Neural cell (in vitro differentiated cells): ENCODE measurements at regions not wholly inside any gene's neighbourhood (a gene's known extent, or its start where the extent isn't known, plus 50 kb on each side); places are given as distances from the start of the nearest gene placed in this dataset.

Experiments used
- H2AFZ ChIP-seq: fragments of 200-600, 300-800 bp; sonication (generic), shearing (Covaris generic); 2 replicates; pipeline ENCODE4 v1.6.0; 2014; ENCODE audit warnings: low read depth, mild to moderate bottlenecking, antibody characterized with exemption, low read length, moderate library complexity
- H3F3A ChIP-seq: fragments of 200-600 bp; shearing (Covaris generic); 2 replicates; pipeline ENCODE4 v1.6.1; 2016; ENCODE audit warnings: mild to moderate bottlenecking, moderate library complexity, mixed read lengths, antibody characterized with exemption, low read length; ENCODE audit not compliant: insufficient read depth, poor library complexity, severe bottlenecking
- H3K27ac ChIP-seq: fragments of 200-600, 300-800 bp; sonication (generic), shearing (Covaris generic); 2 replicates; pipeline ENCODE4 v1.5.1; 2014; ENCODE audit warnings: mild to moderate bottlenecking, low read length, moderate library complexity
- H3K27me3 ChIP-seq: fragments of 300-800, 200-600 bp; sonication (generic), shearing (Covaris generic); 2 replicates; pipeline ENCODE4 v1.6.0; 2014; ENCODE audit warnings: mild to moderate bottlenecking, low read depth, low read length, moderate library complexity; ENCODE audit not compliant: insufficient read depth
- H3K36me3 ChIP-seq: fragments of 300-800, 200-600 bp; sonication (generic), shearing (Covaris generic); 2 replicates; pipeline ENCODE4 v1.5.1; 2014; ENCODE audit warnings: mild to moderate bottlenecking, antibody characterized with exemption, low read length, moderate library complexity; ENCODE audit not compliant: insufficient read depth
- H3K4me2 ChIP-seq: fragments of 300-800, 200-600 bp; sonication (generic), shearing (Covaris generic); 2 replicates; pipeline ENCODE4 v1.6.0; 2014; ENCODE audit warnings: mild to moderate bottlenecking, low read length
- H3K4me3 ChIP-seq: fragments of 300-800, 200-600 bp; sonication (generic), shearing (Covaris generic); 2 replicates; pipeline ENCODE4 v1.5.1; 2014; ENCODE audit warnings: mild to moderate bottlenecking, low read length, moderate library complexity
- H3K79me2 ChIP-seq: fragments of 200-600 bp; shearing (Covaris generic); replicated peaks from 2 replicates; pipeline ENCODE4 v1.6.0; 2014; ENCODE audit warnings: mild to moderate bottlenecking, low read length, moderate library complexity; ENCODE audit not compliant: insufficient read depth
- H3K9ac ChIP-seq: fragments of 300-800, 200-600 bp; sonication (generic), shearing (Covaris generic); 2 replicates; pipeline ENCODE4 v1.6.1; 2016; ENCODE audit warnings: mild to moderate bottlenecking, low read length, mixed read lengths
- H3K9me2 ChIP-seq: fragments of 200-600 bp; shearing (Covaris generic); 2 replicates; pipeline ENCODE4 v1.6.1; 2016; ENCODE audit warnings: mild to moderate bottlenecking, low read length, mixed read lengths; ENCODE audit not compliant: insufficient read depth
- H3K9me3 ChIP-seq: fragments of 200-600, 300-800 bp; sonication (generic), shearing (Covaris generic); 2 replicates; pipeline ENCODE4 v1.6.1; 2016; ENCODE audit warnings: mild to moderate bottlenecking, mixed run types, low read length, moderate library complexity, mixed read lengths
- H4K20me1 ChIP-seq: fragments of 200-600 bp; shearing (Covaris generic); 2 replicates; pipeline ENCODE4 v1.6.1; 2016; ENCODE audit warnings: mild to moderate bottlenecking, mixed run types; ENCODE audit not compliant: insufficient read depth
- EP300 ChIP-seq: fragments of 450-650 bp; conservative IDR thresholded peaks from 2 replicates; pipeline ENCODE4 v1.6.1; 2014; ENCODE audit warnings: antibody characterized with exemption, mild to moderate bottlenecking, moderate library complexity; ENCODE audit not compliant: poor library complexity, severe bottlenecking
- EZH2 ChIP-seq: fragments of 200-600, 300-800 bp; shearing (Covaris generic), sonication (generic); IDR thresholded peaks from 2 replicates; pipeline ENCODE4 v1.6.1; 2014; ENCODE audit warnings: antibody characterized with exemption, low read length, borderline replicate concordance, mild to moderate bottlenecking; ENCODE audit not compliant: insufficient read depth, poor library complexity, severe bottlenecking
- MXI1 ChIP-seq: fragments of 450-650 bp; conservative IDR thresholded peaks from 2 replicates; pipeline ENCODE4 v1.6.1; 2014; ENCODE audit warnings: antibody characterized with exemption, mild to moderate bottlenecking; ENCODE audit not compliant: poor library complexity, severe bottlenecking
- POLR2AphosphoS5 ChIP-seq: IDR thresholded peaks from 2 replicates; pipeline ENCODE4 v1.6.1; 2012
- RAD21 ChIP-seq: fragments of 450-650 bp; conservative IDR thresholded peaks from 2 replicates; pipeline ENCODE4 v1.6.1; 2014; ENCODE audit warnings: antibody characterized with exemption, mild to moderate bottlenecking, moderate library complexity
- SMC3 ChIP-seq: fragments of 450-650 bp; conservative IDR thresholded peaks from 2 replicates; pipeline ENCODE4 v1.6.1; 2014; ENCODE audit warnings: antibody characterized with exemption, mild to moderate bottlenecking, moderate library complexity; ENCODE audit not compliant: poor library complexity
- TAF1 ChIP-seq: IDR thresholded peaks from 2 replicates; pipeline ENCODE4 v1.6.1; 2012; ENCODE audit warnings: low read depth
- TF ChIP-seq, protein P1 (sequence below): IDR thresholded peaks from 2 replicates; pipeline ENCODE4 v1.6.1; 2012; ENCODE audit warnings: borderline replicate concordance
- TF ChIP-seq, protein P2 (sequence below): fragments of 450-650 bp; IDR thresholded peaks from 2 replicates; pipeline ENCODE4 v1.5.1; 2014; ENCODE audit warnings: antibody characterized with exemption, mild to moderate bottlenecking, moderate library complexity; ENCODE audit not compliant: poor library complexity, severe bottlenecking

DNA sequence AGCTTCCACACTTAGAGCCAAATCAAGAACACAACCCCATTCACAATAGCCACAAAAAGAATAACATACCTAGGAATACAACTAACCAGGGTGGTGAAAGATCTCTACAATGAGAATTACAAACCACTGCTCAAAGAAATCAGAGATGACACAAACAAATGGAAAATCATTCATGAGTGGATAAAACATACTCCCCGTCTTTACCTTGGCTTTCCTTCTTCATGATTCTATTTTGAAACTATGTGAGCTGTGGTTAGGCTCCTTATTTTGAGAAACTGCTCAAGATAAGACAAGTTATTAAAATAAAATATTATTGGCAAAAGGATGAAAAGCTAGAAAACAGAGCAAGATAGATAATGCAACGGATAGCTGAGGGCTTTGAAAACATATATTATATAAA lies 598.1 kb upstream of the FAT1 start:
- Histone ChIP-seq H3K9ac (no peak overlapping the region), H3F3A (no peaks in the 10 kb centered on the region), H3K4me3 (no peak overlapping the region), H3K27me3 (no peaks in the 10 kb centered on the region), H3K4me2 (no peak overlapping the region), H3K27ac (no peak overlapping the region), H3K9me2 (no peaks in the 10 kb centered on the region), H2AFZ (no peak overlapping the region), H3K79me2 (no peaks in the 10 kb centered on the region), H4K20me1 (no peaks in the 10 kb centered on the region), H3K9me3 (no peaks in the 10 kb centered on the region), H3K36me3 (no peaks in the 10 kb centered on the region)
- TF ChIP-seq SMC3 (no peak), EP300 (no peak), TAF1 (no peak)
- TF ChIP-seq, protein P1, sequence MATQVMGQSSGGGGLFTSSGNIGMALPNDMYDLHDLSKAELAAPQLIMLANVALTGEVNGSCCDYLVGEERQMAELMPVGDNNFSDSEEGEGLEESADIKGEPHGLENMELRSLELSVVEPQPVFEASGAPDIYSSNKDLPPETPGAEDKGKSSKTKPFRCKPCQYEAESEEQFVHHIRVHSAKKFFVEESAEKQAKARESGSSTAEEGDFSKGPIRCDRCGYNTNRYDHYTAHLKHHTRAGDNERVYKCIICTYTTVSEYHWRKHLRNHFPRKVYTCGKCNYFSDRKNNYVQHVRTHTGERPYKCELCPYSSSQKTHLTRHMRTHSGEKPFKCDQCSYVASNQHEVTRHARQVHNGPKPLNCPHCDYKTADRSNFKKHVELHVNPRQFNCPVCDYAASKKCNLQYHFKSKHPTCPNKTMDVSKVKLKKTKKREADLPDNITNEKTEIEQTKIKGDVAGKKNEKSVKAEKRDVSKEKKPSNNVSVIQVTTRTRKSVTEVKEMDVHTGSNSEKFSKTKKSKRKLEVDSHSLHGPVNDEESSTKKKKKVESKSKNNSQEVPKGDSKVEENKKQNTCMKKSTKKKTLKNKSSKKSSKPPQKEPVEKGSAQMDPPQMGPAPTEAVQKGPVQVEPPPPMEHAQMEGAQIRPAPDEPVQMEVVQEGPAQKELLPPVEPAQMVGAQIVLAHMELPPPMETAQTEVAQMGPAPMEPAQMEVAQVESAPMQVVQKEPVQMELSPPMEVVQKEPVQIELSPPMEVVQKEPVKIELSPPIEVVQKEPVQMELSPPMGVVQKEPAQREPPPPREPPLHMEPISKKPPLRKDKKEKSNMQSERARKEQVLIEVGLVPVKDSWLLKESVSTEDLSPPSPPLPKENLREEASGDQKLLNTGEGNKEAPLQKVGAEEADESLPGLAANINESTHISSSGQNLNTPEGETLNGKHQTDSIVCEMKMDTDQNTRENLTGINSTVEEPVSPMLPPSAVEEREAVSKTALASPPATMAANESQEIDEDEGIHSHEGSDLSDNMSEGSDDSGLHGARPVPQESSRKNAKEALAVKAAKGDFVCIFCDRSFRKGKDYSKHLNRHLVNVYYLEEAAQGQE = no peak

DNA sequence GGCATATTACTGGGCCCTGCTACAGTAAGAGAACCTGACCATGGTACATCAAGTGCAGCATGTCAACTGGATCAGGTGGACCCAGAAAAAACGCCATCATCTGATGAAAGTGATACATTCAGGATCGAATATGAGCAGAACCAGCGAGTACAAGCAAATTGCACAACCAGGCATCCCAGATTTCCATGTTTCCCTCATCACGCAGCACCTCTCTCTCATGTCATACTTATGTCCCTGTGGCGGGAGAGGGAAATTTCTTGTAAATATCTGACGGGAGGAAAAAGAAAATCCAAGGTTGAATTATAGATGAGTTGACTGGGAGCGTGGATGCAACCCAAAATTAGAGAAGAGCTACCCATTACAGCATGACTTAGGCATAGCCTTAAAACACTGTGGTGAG lies 608.5 kb upstream of the FAT1 start:
- TF ChIP-seq TAF1 (no peak), EZH2 (no peak), SMC3 (no peak), RAD21 (no peak), MXI1 (no peak), POLR2AphosphoS5 (no peak), EP300 (no peak)
- TF ChIP-seq, protein P1 = no peak
- TF ChIP-seq, protein P2, sequence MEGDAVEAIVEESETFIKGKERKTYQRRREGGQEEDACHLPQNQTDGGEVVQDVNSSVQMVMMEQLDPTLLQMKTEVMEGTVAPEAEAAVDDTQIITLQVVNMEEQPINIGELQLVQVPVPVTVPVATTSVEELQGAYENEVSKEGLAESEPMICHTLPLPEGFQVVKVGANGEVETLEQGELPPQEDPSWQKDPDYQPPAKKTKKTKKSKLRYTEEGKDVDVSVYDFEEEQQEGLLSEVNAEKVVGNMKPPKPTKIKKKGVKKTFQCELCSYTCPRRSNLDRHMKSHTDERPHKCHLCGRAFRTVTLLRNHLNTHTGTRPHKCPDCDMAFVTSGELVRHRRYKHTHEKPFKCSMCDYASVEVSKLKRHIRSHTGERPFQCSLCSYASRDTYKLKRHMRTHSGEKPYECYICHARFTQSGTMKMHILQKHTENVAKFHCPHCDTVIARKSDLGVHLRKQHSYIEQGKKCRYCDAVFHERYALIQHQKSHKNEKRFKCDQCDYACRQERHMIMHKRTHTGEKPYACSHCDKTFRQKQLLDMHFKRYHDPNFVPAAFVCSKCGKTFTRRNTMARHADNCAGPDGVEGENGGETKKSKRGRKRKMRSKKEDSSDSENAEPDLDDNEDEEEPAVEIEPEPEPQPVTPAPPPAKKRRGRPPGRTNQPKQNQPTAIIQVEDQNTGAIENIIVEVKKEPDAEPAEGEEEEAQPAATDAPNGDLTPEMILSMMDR = no peak

More for the DNA sequence above, 608.5 kb upstream of the FAT1 start:
- no peaks in the 10 kb centered on the region for H3K27me3 ChIP-seq
- H3K4me2 ChIP-seq = no peak overlapping the region
- H2AFZ ChIP-seq = no peak overlapping the region
- H3K36me3 ChIP-seq = no peaks in the 10 kb centered on the region
- H3F3A ChIP-seq = no peaks in the 10 kb centered on the region
- no peaks in the 10 kb centered on the region for H3K9me3 ChIP-seq
- no peaks in the 10 kb centered on the region for H4K20me1 ChIP-seq
- H3K27ac ChIP-seq = no peak overlapping the region
- H3K9me2 ChIP-seq = no peaks in the 10 kb centered on the region
- no peak overlapping the region for H3K9ac ChIP-seq
- H3K4me3 ChIP-seq = no peak overlapping the region
- H3K79me2 ChIP-seq = no peaks in the 10 kb centered on the region
